ENCODE measurements at regions not wholly inside any gene's neighbourhood (a gene's known extent, or its start where the extent isn't known, plus 50 kb on each side); places are given as distances from the start of the nearest gene placed in this dataset.

- no peak for DNase-seq (ENCODE audit: low read depth)
- H3K4me3 ChIP-seq (ENCODE audit: low read length), result no peak overlapping the region
- TF ChIP-seq CTCF (conservative IDR thresholded peaks at IDR 0.05; ENCODE audit: low read length), result no peak
Observed at GRCh38 chr11:8763070-8763685, 80.6 kb downstream of the RPL27A start.

- H3K4me3 ChIP-seq (ENCODE audit: low read length), result no peak overlapping the region
- TF ChIP-seq CTCF (conservative IDR thresholded peaks at IDR 0.05; ENCODE audit: low read length), result no peak
Observed at GRCh38 chr11:8765294-8765693, 82.7 kb downstream of the RPL27A start.

GRCh38 chr11:8766043-8766987, 83.7 kb downstream of the RPL27A start:
- no peak overlapping the region for H3K4me3 ChIP-seq (ENCODE audit: low read length)
- peak; percentile 65 for DNase-seq (ENCODE audit: low read depth)
- no peak for TF ChIP-seq CTCF (conservative IDR thresholded peaks at IDR 0.05; ENCODE audit: low read length)

More at GRCh38 chr11:8765294-8765693, 82.7 kb downstream of the RPL27A start:
- DNase-seq (ENCODE audit: low read depth), result peak; percentile 80

GRCh38 chr11:8766988-8767374, 84.4 kb downstream of the RPL27A start:
- no peak for TF ChIP-seq CTCF (conservative IDR thresholded peaks at IDR 0.05; ENCODE audit: low read length)
- peak; percentile 20 for DNase-seq (ENCODE audit: low read depth)
- no peak overlapping the region for H3K4me3 ChIP-seq (ENCODE audit: low read length)

- H3K4me3 ChIP-seq (ENCODE audit: low read length), result no peak overlapping the region
- peak; percentile 87 for DNase-seq (ENCODE audit: low read depth)
- TF ChIP-seq CTCF (conservative IDR thresholded peaks at IDR 0.05; ENCODE audit: low read length), result no peak
Observed at GRCh38 chr11:8767466-8768142, 85.0 kb downstream of the RPL27A start.

- H3K4me3 ChIP-seq (ENCODE audit: low read length), result no peak overlapping the region
- TF ChIP-seq CTCF (conservative IDR thresholded peaks at IDR 0.05; ENCODE audit: low read length), result peak; percentile 68
- peak; percentile 91 for DNase-seq (ENCODE audit: low read depth)
Observed at GRCh38 chr11:8768625-8769333, 86.2 kb downstream of the RPL27A start.
